ENCODE measurements at regions not wholly inside any gene's neighbourhood (a gene's known extent, or its start where the extent isn't known, plus 50 kb on each side); places are given as distances from the start of the nearest gene placed in this dataset.

- intact Hi-C loops (cut with DNase I; ENCODE audit: low total_unique reads) = no loop called here
- DNase-seq (ENCODE audit: low spot score in 2 of 2) = no peak
- WGBS, 2 donors = 31 to 34% methylated on average over 2 of the region's 2 CpGs
- TF ChIP-seq CTCF (IDR thresholded peaks at IDR 0.05) (no peak), POLR2A (IDR thresholded peaks at IDR 0.05) (no peak)
- H3K4me3 ChIP-seq (ENCODE audit: low read depth, poor library complexity, severe bottlenecking) = no peak overlapping the region
Measured at GRCh38 chr4:22573198-22573597, 57.3 kb upstream of the ADGRA3 start.

DNA sequence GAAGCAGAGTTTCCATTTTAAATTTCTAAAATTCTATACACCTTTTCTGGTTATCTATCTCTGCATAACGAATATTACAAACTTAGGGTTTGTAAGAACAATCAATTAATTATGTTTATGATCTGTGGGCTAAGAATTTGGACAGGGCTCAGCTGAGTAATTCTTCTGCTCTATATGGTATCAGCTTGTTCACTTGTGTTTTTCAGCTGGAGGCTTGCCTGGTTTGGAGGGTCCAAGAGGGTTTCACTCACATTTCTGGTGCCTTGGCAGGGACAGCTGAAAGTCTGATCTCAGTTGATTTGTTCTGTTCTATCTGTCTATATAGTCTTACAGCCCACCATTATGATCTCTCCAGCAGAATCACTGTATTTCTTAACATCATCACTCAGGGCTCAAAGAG lies 57.8 kb upstream of the ADGRA3 start:
- intact Hi-C loops (cut with DNase I; ENCODE audit: low total_unique reads) = no loop called here

DNA sequence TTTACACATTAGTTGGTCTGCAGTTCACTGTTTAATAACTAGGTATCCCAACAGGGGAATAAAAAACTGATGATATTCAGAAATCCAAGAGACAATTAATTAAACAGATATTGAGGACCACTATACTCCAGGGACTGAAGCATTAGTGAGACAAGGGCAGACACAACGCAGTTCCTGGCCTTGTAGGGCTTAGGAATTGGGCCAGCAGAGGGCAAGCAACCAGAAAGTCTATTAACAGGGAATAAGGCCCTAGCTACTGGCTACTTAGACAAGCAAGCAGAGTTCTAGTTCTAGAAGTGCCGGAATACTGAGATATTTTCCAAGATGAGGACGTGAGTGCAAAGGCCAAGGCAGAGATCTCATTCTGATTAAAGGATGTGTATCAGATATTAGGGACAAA lies 58.6 kb upstream of the ADGRA3 start:
- no peak overlapping the region for H3K4me3 ChIP-seq (ENCODE audit: low read depth, poor library complexity, severe bottlenecking)
- intact Hi-C loops (cut with DNase I; ENCODE audit: low total_unique reads) = no loop called here
- TF ChIP-seq POLR2A (IDR thresholded peaks at IDR 0.05) (no peak), CTCF (IDR thresholded peaks at IDR 0.05) (no peak)
- WGBS, 2 donors = 87 to 90% methylated on average over 3 of the region's 3 CpGs
- DNase-seq (ENCODE audit: low spot score in 2 of 2) = no peak

More for the DNA sequence above, 57.8 kb upstream of the ADGRA3 start:
- WGBS, 2 donors = 53 to 56% methylated on average over 1 of the region's 1 CpG
- DNase-seq (ENCODE audit: low spot score in 2 of 2) = no peak
- no peak overlapping the region for H3K4me3 ChIP-seq (ENCODE audit: low read depth, poor library complexity, severe bottlenecking)
- TF ChIP-seq POLR2A (IDR thresholded peaks at IDR 0.05) (no peak), CTCF (IDR thresholded peaks at IDR 0.05) (no peak)

GRCh38 chr4:22574880-22575279 lies 59.0 kb upstream of the ADGRA3 start:
- WGBS, 2 donors = 69 to 72% methylated on average over 1 of the region's 1 CpG
- no peak for DNase-seq (ENCODE audit: low spot score in 2 of 2)
- no peak overlapping the region for H3K4me3 ChIP-seq (ENCODE audit: low read depth, poor library complexity, severe bottlenecking)
- no peak for TF ChIP-seq CTCF (IDR thresholded peaks at IDR 0.05)
- no peak for TF ChIP-seq POLR2A (IDR thresholded peaks at IDR 0.05)
- intact Hi-C loops (cut with DNase I; ENCODE audit: low total_unique reads) = no loop called here

- no peak for DNase-seq (ENCODE audit: low spot score in 2 of 2)
- TF ChIP-seq POLR2A (IDR thresholded peaks at IDR 0.05) (no peak), CTCF (IDR thresholded peaks at IDR 0.05) (no peak)
- intact Hi-C loops (cut with DNase I; ENCODE audit: low total_unique reads) = no loop called here
- H3K4me3 ChIP-seq (ENCODE audit: low read depth, poor library complexity, severe bottlenecking) = no peak overlapping the region
- 79 to 84% methylated on average over 7 of the region's 7 CpGs for WGBS, 2 donors
Measured at GRCh38 chr4:22587253-22587652, 71.4 kb upstream of the ADGRA3 start.

- TF ChIP-seq CTCF (IDR thresholded peaks at IDR 0.05) (no peak), POLR2A (IDR thresholded peaks at IDR 0.05) (no peak)
- H3K4me3 ChIP-seq (ENCODE audit: low read depth, poor library complexity, severe bottlenecking) = no peak overlapping the region
- no peak for DNase-seq (ENCODE audit: low spot score in 2 of 2)
- intact Hi-C loops (cut with DNase I; ENCODE audit: low total_unique reads) = no loop called here
- 78 to 84% methylated on average over 10 of the region's 10 CpGs for WGBS, 2 donors
Measured at GRCh38 chr4:22593933-22594332, 78.1 kb upstream of the ADGRA3 start.
